ENCODE measurements at regions not wholly inside any gene's neighbourhood (a gene's known extent, or its start where the extent isn't known, plus 50 kb on each side); places are given as distances from the start of the nearest gene placed in this dataset.
"Not testable (repeated sequence)": the region's sequence is repeated elsewhere in the genome, so short reads cannot be mapped to it uniquely, and the experiment has no call there.

- Histone ChIP-seq H2BK120ac (ENCODE audit: insufficient read depth, low read length, poor library complexity) (no peak overlapping the region), H4K12ac (ENCODE audit: low read depth, low read length) (no peak overlapping the region), H3K79me1 (ENCODE audit: low read length) (no peaks in the 10 kb centered on the region), H3K4me2 (ENCODE audit: low read length) (no peak overlapping the region), H2AK5ac (ENCODE audit: low read length) (no peak overlapping the region), H3K4me3 (ENCODE audit: low read depth, low read length) (no peak overlapping the region), H3K27ac (ENCODE audit: low read depth, low read length) (no peak overlapping the region), H3K27me3 (ENCODE audit: insufficient read depth, low read length) (no peaks in the 10 kb centered on the region), H3K9ac (ENCODE audit: low read length) (no peak overlapping the region), H2AFZ (ENCODE audit: insufficient read depth, low read length, poor library complexity) (no peak overlapping the region), H3K14ac (ENCODE audit: low read length) (no peak overlapping the region), H3K79me2 (ENCODE audit: control insufficient read depth, insufficient read depth, low read length, poor library complexity) (no peaks in the 10 kb centered on the region), H3K36me3 (ENCODE audit: control insufficient read depth in 1 of 2, insufficient read depth in 2 of 2, low read length in 2 of 2) (no peaks in the 10 kb centered on the region), H3K18ac (ENCODE audit: low read length) (no peak overlapping the region), H4K8ac (ENCODE audit: low read depth, low read length) (no peak overlapping the region), H4K91ac (ENCODE audit: low read depth, low read length) (no peak overlapping the region), H3K4me1 (ENCODE audit: control insufficient read depth in 1 of 2, insufficient read depth in 2 of 2, low read length in 2 of 2) (no peaks in the 10 kb centered on the region), H3K9me3 (ENCODE audit: insufficient read depth, low read depth, low read length) (no peaks in the 10 kb centered on the region), H2BK12ac (ENCODE audit: low read length) (no peak overlapping the region), H3K4ac (ENCODE audit: low read depth, low read length) (no peak overlapping the region), H2BK5ac (ENCODE audit: low read depth, low read length, poor library complexity) (no peak overlapping the region), H3K23ac (ENCODE audit: low read length) (no peak overlapping the region)
- DNase-seq = no peak
- no CpG with 5 or more reads among the region's 8 CpGs for WGBS (ENCODE audit: extremely low coverage, insufficient coverage, insufficient read length)
These were observed 294.5 kb upstream of the PIK3R1 start for GRCh38 chr5:67921004-67921601.

DNA sequence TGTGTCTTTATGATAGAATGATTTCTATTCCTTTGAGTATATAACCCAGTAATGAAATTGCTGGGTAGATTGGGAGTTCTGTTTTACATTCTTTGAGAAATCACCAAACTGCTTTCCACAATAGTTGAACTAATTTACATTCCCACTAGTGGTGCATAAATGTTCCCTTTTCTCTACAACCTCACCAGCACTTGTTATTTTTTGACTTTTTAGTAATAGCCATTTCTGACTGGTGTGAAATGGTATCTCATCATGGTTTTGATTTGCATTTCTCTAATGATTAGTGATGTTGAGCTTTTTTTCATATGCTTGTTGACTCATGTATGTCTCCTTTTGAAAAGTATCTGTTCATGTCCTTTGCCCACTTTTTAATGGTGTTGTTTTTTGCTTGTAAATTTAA is 296.0 kb upstream of the PIK3R1 start:
- not testable (repeated sequence) for H3K9ac ChIP-seq (ENCODE audit: low read length); H3K79me2 ChIP-seq (ENCODE audit: control insufficient read depth, insufficient read depth, low read length, poor library complexity); H2BK120ac ChIP-seq (ENCODE audit: insufficient read depth, low read length, poor library complexity); H3K36me3 ChIP-seq (ENCODE audit: control insufficient read depth in 1 of 2, insufficient read depth in 2 of 2, low read length in 2 of 2); H3K18ac ChIP-seq (ENCODE audit: low read length); H4K91ac ChIP-seq (ENCODE audit: low read depth, low read length); H2BK5ac ChIP-seq (ENCODE audit: low read depth, low read length, poor library complexity); DNase-seq; H3K27me3 ChIP-seq (ENCODE audit: insufficient read depth, low read length); H2AFZ ChIP-seq (ENCODE audit: insufficient read depth, low read length, poor library complexity); H4K8ac ChIP-seq (ENCODE audit: low read depth, low read length); H4K12ac ChIP-seq (ENCODE audit: low read depth, low read length); H3K4me2 ChIP-seq (ENCODE audit: low read length); H3K79me1 ChIP-seq (ENCODE audit: low read length); H2BK12ac ChIP-seq (ENCODE audit: low read length); H3K23ac ChIP-seq (ENCODE audit: low read length); H3K9me3 ChIP-seq (ENCODE audit: insufficient read depth, low read depth, low read length); H3K4me3 ChIP-seq (ENCODE audit: low read depth, low read length); H3K14ac ChIP-seq (ENCODE audit: low read length); H2AK5ac ChIP-seq (ENCODE audit: low read length); H3K27ac ChIP-seq (ENCODE audit: low read depth, low read length); H3K4me1 ChIP-seq (ENCODE audit: control insufficient read depth in 1 of 2, insufficient read depth in 2 of 2, low read length in 2 of 2); H3K4ac ChIP-seq (ENCODE audit: low read depth, low read length)

DNA sequence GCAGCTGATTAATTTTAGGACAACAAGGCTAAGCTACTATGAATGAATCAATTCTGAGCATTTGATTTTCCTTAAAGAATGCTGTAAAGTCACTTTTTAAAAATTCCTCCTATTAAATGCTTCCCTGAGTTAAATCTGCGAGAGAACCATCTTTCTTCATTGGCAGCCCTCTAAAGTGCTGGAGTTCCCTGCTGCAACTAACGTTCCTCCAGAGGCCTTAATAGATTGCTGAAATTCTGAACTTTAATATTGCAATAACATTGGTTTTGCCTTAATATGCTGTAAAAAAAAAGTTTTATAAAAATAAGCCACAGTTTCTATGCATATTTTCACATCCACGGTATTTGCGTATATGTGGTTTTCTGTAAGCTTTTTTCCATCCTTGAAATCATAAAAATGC is 298.0 kb upstream of the PIK3R1 start:
- Histone ChIP-seq H2AK5ac (ENCODE audit: low read length) (no peak overlapping the region), H3K36me3 (ENCODE audit: control insufficient read depth in 1 of 2, insufficient read depth in 2 of 2, low read length in 2 of 2) (no peaks in the 10 kb centered on the region), H4K91ac (ENCODE audit: low read depth, low read length) (no peak overlapping the region), H3K4me2 (ENCODE audit: low read length) (no peak overlapping the region), H3K27ac (ENCODE audit: low read depth, low read length) (no peak overlapping the region), H2BK120ac (ENCODE audit: insufficient read depth, low read length, poor library complexity) (no peak overlapping the region), H3K18ac (ENCODE audit: low read length) (no peak overlapping the region), H3K4me1 (ENCODE audit: control insufficient read depth in 1 of 2, insufficient read depth in 2 of 2, low read length in 2 of 2) (no peaks in the 10 kb centered on the region), H3K27me3 (ENCODE audit: insufficient read depth, low read length) (no peaks in the 10 kb centered on the region), H3K4ac (ENCODE audit: low read depth, low read length) (no peak overlapping the region), H3K9me3 (ENCODE audit: insufficient read depth, low read depth, low read length) (no peaks in the 10 kb centered on the region), H4K8ac (ENCODE audit: low read depth, low read length) (no peak overlapping the region), H3K23ac (ENCODE audit: low read length) (no peak overlapping the region), H4K12ac (ENCODE audit: low read depth, low read length) (no peak overlapping the region), H2BK5ac (ENCODE audit: low read depth, low read length, poor library complexity) (no peak overlapping the region), H2AFZ (ENCODE audit: insufficient read depth, low read length, poor library complexity) (no peak overlapping the region), H2BK12ac (ENCODE audit: low read length) (no peak overlapping the region), H3K79me2 (ENCODE audit: control insufficient read depth, insufficient read depth, low read length, poor library complexity) (no peaks in the 10 kb centered on the region), H3K4me3 (ENCODE audit: low read depth, low read length) (no peak overlapping the region), H3K79me1 (ENCODE audit: low read length) (no peaks in the 10 kb centered on the region), H3K14ac (ENCODE audit: low read length) (no peak overlapping the region), H3K9ac (ENCODE audit: low read length) (no peak overlapping the region)
- WGBS (ENCODE audit: extremely low coverage, insufficient coverage, insufficient read length) = no CpG with 5 or more reads among the region's 4 CpGs
- no peak for DNase-seq

DNA sequence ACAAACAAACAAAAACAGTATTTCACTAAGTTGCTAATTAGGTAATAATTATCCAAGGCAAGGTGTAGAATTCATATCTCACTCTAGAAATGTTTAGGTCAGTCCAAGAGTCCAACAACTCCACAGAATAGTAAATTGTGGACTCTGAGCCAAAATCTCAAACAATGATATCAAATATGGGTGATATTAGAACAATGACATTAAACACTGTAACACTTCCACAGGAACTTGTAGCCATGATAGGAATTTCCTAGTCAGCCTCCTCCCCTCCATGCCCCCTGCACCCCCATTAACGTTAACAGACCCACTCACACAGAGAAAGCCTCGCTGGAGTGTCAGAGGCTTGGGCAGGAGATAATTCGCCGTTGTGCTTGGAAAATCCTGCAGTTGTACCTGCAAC is 305.0 kb upstream of the PIK3R1 start:
- H3K14ac ChIP-seq (ENCODE audit: low read length) = no peak overlapping the region
- WGBS (ENCODE audit: extremely low coverage, insufficient coverage, insufficient read length) = no CpG with 5 or more reads among the region's 4 CpGs
- H3K4ac ChIP-seq (ENCODE audit: low read depth, low read length) = no peak overlapping the region

More for the DNA sequence above, 305.0 kb upstream of the PIK3R1 start:
- Histone ChIP-seq H4K8ac (ENCODE audit: low read depth, low read length) (no peak overlapping the region), H3K27me3 (ENCODE audit: insufficient read depth, low read length) (no peaks in the 10 kb centered on the region), H3K23ac (ENCODE audit: low read length) (no peak overlapping the region), H2AK5ac (ENCODE audit: low read length) (no peak overlapping the region), H4K12ac (ENCODE audit: low read depth, low read length) (no peak overlapping the region), H3K79me1 (ENCODE audit: low read length) (no peaks in the 10 kb centered on the region), H3K27ac (ENCODE audit: low read depth, low read length) (no peak overlapping the region), H3K4me1 (ENCODE audit: control insufficient read depth in 1 of 2, insufficient read depth in 2 of 2, low read length in 2 of 2) (no peaks in the 10 kb centered on the region), H2BK120ac (ENCODE audit: insufficient read depth, low read length, poor library complexity) (no peak overlapping the region), H2BK5ac (ENCODE audit: low read depth, low read length, poor library complexity) (no peak overlapping the region), H2AFZ (ENCODE audit: insufficient read depth, low read length, poor library complexity) (no peak overlapping the region), H3K79me2 (ENCODE audit: control insufficient read depth, insufficient read depth, low read length, poor library complexity) (no peaks in the 10 kb centered on the region), H3K9ac (ENCODE audit: low read length) (no peak overlapping the region), H3K36me3 (ENCODE audit: control insufficient read depth in 1 of 2, insufficient read depth in 2 of 2, low read length in 2 of 2) (no peaks in the 10 kb centered on the region), H4K91ac (ENCODE audit: low read depth, low read length) (no peak overlapping the region), H2BK12ac (ENCODE audit: low read length) (no peak overlapping the region), H3K4me3 (ENCODE audit: low read depth, low read length) (no peak overlapping the region), H3K9me3 (ENCODE audit: insufficient read depth, low read depth, low read length) (no peaks in the 10 kb centered on the region), H3K18ac (ENCODE audit: low read length) (no peak overlapping the region), H3K4me2 (ENCODE audit: low read length) (no peak overlapping the region)
- no peak for DNase-seq
